ENCODE measurements at regions not wholly inside any gene's neighbourhood (a gene's known extent, or its start where the extent isn't known, plus 50 kb on each side); places are given as distances from the start of the nearest gene placed in this dataset.

DNA sequence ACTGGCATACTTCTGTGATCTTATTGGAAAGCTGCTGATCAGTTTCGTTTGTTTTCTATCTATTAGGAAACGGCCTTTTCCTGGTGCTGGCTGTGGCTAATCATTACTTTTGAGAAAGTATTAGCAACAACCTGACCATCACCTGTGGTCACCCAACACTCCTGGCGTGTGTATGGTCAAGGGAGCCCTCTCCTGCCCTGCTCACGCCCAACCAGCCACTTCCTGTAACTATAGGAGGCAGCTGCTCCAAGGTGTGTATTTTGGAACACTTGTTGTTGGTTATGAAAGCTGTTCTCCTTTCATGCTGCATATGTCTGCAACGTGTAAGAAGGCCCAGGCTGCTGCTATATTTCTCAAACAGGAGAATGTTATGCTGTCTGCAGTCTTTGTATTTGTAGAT, 1582.8 kb downstream of the AACS start:
- no peak for DNase-seq

DNA sequence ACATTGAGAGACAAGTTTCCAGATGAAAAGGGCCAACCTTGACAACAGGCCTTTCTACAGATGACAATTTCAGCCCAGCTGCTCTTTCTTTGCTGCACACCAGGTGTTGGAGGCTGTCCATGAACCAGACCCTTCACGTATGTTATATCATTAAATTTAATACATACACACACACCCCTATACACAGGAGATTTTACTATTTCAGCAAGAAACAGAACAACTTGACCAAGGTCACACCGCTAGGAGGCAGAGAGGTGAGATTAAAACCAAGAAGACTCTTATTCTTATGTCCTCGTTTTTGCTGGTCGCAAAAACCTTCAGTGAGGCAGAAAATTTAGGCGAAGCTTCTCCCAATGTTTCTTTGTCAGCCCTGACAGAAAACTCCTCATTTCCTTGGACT, 1585.9 kb downstream of the AACS start:
- no peak for DNase-seq

- no peak for DNase-seq
Measured at GRCh38 chr12:126663304-126664094, 1598.3 kb downstream of the AACS start.

GRCh38 chr12:126667339-126667738, 1599.6 kb upstream of the TMEM132C start:
- DNase-seq, result no peak

DNA sequence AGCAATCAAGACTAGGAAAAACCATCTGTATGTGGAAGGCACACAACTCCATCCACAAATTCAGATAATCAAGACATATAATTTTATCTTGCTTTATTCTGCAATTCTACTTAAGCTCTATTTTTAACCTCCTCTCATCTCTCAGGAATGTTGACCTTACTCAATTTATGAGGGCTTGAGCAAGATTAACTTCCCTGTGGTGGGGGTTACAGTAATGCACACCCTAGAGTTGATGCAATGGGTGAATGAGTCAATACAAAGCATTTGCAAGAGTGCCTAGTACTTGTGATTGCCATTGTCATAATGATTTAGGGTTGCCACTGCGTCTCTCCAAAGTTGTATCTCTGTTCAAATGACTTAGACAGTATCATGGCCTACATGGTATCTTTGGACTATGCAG, 1598.4 kb upstream of the TMEM132C start:
- DNase-seq, result no peak

- no peak for DNase-seq
Measured at GRCh38 chr12:126668961-126669360, 1598.0 kb upstream of the TMEM132C start.

GRCh38 chr12:126676434-126676833, 1590.5 kb upstream of the TMEM132C start:
- no peak for DNase-seq

DNA sequence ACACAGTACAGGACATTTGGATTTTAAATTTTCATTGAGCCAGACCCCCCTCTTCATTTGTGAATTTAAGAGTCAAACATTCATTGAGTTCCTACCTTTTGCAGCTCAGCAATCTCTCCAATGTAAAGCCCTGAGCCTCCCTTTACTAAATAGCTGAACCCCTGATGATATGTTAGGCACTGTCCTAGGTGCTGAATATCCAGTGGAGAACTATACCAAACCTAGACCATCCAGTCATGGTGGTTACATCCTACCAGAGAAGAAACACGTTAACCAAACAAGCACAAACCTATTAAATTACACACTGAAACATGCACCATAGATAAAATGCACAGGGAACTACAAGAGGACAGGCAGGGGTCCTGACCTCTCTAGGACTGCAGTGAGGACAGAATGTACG, 1585.3 kb upstream of the TMEM132C start:
- DNase-seq, result no peak

DNA sequence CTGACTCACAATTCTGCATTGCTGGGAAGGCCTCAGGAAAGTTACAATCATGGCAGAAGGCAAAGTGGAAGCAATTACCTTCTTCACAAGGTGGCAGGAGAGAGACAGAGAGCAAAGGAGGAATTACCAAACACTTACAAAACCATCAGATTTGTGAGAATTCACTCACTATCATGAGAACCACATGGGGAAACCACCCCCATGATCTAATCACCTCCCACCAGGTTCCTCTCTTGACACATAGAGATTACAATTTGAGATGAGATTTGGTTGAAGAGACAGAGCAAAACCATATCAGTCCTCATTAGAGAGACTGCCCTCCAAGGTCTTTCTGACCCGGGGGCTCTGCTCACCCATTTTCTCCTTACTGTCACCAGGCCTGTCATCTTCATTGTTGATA, 1582.3 kb upstream of the TMEM132C start:
- no peak for DNase-seq

DNA sequence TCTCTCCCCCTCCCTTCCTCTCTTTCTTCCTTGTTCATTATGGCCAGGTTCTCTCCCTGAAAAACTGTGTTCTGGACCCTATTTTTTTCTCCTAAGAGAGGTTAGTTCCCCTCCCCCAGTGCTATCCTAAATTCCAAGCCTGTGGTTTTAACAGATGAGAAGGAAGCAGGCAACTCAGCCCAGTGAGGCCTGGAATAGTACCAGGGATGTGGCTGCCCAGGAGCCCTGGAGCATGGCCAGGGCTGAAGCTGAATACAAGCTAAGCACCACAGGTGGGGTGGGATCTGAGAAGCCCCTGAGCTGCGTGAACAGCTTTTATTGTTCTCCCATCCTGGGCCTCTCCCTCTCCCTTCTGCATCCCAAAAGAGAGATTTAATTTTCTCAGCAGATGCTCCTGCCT, 1581.3 kb upstream of the TMEM132C start:
- no peak for DNase-seq

- DNase-seq, result no peak
Measured at GRCh38 chr12:126688556-126688955, 1578.4 kb upstream of the TMEM132C start.

GRCh38 chr12:126700096-126700495, 1566.9 kb upstream of the TMEM132C start:
- no peak for DNase-seq

DNA sequence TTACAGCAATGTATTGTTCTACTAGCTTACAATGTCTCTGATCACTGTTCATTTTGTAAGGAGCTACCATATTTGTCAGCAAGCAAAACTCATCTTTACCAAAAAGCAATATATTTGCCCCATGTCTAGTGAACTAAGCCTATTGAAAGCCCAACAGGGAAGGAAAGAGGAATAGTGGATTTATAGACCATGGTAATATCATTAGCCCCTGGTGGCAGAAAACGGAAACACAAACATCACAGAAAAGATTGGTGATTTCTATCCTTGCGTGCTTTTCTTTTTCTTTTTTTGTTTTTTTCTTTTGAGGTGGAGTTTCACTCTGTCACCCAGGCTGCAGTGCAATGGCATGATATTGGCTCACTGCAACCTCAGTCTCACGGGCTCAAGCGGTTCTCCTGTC, 1562.4 kb upstream of the TMEM132C start:
- no peak for DNase-seq

- DNase-seq, result no peak
Measured at GRCh38 chr12:126706300-126706699, 1560.7 kb upstream of the TMEM132C start.

DNA sequence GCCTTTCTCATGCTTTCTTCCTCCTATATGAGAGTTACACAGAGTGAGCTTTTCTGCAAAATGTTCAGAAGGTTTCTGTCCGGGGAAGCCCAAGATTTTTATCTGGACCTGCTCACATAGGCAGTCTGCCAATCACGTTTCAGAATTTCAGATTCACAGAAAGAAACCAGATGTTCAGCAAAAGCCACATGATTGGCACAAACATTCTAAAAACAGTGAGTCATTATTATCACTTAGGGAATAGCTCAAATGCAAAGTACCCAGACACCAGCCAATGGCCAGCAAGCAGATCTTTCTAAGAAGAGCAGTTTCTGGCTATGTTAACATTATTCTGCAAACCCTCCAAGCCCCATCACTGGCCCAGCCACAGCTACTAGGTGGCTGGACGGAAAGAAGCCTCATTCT, 1558.5 kb upstream of the TMEM132C start:
- peak; percentile 32 for DNase-seq

- no peak for DNase-seq
Measured at GRCh38 chr12:126718365-126718764, 1548.6 kb upstream of the TMEM132C start.

DNA sequence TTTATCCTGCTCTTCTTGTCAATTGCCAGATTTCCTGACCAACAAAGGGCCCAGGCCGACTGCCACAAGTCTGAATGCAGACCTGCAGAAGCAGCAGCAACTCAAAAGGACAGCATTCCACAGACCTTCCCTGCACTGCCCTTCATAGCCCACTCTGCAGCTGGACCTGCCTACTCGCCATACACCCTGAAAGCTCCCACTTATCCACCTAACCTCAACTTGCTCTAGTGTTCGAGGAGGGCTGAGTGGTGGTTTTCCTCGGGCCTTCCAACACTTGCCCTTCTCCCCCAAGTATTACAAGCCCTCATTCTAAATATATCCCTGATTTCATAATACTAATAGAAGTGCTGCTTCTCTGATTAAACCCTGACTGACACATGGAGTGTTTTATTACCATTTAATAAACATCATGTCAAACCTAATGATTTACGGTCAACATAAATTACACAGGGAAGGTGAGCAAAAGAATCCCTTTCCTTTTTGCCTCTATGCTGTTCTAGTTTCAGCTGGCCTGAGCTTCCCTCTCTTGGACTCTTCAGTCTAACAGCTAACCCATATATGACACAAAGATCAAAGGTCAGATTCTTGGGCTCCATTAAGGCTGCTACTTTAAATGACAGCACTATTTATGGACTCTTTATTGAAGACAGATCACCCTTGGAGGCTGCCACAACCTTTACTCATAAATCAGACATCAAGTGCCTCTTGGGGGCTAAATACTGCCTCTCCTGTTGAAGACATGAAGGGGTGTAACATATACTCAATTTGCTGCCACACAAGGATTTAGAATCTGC, 1546.9 kb upstream of the TMEM132C start:
- no peak for DNase-seq

- DNase-seq, result no peak
Measured at GRCh38 chr12:126726481-126727217, 1540.3 kb upstream of the TMEM132C start.

DNA sequence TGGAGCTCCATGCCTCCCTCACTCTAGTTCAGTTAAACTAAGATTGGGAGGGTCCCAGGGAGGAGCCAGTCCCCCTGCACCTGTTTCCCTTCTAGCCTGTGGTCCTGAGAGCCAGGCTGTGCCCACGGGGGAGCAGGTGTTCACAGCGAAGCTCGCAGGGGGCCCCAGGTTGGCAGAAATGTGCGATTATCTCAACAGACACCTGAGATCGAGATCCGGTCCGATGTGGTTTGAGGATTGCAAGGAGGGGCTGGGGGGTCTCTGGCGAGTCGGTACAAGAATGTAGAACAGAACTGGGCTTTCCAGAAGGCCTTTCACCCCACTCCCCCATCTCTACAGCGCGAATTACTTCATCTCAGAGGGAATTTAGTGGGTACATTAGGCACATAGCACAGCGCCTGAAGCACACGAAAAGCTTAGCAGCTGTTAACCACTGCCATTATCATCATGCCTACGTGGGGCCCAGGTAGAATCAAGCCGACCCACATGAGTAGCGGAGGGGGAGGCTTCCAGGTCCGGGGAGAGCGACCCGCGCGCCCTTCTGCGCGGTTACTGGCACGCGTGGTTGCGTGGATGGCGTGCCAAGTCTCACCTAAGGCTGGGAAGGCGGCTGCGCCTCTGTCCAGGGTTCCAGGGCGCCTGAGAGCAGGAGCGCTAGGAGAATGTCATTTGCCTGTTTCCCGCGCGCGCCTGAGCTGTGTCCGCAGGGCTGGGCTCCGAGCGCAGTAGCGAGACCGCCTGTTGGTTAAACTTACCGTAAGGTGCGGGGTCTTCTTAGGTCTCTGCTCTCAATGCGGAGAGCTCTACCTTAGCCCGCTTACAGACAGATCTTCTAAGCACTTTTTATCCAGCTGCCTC, 1539.5 kb upstream of the TMEM132C start:
- no peak for DNase-seq

DNA sequence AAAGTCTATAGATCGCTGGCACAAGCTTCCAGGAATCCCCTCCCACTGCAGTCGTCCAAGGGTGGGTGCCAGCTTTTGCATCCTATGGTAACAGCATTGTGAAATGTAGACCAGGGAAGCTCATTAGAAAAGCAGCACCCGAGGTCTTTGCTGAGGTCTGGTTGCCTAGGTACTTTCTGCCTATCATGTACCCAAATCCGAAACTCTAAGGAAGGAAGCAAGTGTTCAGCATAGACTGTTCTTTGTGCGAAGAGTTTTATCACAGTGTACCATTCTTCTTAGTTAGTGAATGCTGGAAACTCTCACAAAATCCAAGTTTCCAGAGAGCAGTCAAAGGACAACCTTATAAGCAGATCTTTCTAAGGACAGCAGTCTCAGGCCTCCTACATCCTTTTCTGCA, 1532.7 kb upstream of the TMEM132C start:
- DNase-seq, result no peak

- no peak for DNase-seq
Measured at GRCh38 chr12:126734710-126735109, 1532.3 kb upstream of the TMEM132C start.

DNA sequence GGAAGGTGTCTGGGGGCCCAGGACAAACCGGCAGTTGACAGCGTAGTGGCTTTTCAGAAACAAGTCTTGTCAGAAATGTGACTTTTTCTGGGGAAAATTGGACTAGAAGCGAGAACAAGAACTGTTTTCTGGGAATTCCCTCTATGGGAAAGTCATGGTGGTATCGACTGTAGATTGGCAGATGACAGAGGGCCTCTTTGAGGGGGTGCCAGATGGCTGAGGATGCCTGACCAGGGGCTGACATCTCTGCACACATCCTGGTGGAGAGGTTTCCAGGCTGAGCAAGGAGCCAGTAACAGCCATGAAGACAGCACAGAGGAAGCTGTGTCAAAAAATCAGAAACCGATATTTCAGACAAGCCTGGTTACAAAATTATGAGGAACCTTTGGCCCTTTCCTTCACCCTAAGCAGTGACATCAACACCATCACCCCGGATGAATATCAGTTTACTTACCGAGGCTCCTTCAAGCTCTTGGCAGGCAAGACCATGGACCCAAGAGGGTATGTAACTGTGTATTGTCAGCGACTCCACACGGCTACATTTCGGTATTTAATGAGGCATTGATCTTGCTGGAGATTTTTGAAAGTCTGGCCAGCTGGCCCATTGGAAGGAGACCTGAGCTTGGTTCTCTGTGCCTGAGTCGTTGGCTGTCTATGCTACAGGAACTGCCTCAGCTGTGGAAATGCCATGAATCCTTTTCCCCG, 1525.3 kb upstream of the TMEM132C start:
- DNase-seq, result peak; percentile 67
